Stimulated activated naive B cell treated with anti-CD40 and anti-IgM and Interleukin-4, amounts not matched to agents 10 μg/mL and 1 μg/mL and 100 μg/mL, for 72 hours (primary cell): ENCODE measurements at regions not wholly inside any gene's neighbourhood (a gene's known extent, or its start where the extent isn't known, plus 50 kb on each side); places are given as distances from the start of the nearest gene placed in this dataset.

Source experiments
- ATAC-seq, 2 donors: fragments of 150-1000 bp; cut with Tn5 transposase; replicated peaks; 2 replicates each; pipeline ENCODE4 v1.10.0; 2021; ENCODE audit warnings: moderate library complexity in 1 of 2
- DNase-seq: peaks from one replicate; pipeline ENCODE4 v3.0.0; 2021
- H3K27ac Mint-ChIP-seq: one replicate; pipeline ENCODE4 v1.8.0; 2022; ENCODE audit warnings: mild to moderate bottlenecking, mixed read lengths
- H3K27me3 Mint-ChIP-seq, 2 donors: one replicate each; pipeline ENCODE4 v1.8.0; 2022; ENCODE audit warnings: mixed read lengths in 2 of 2
- H3K36me3 Mint-ChIP-seq, 2 donors: one replicate each; pipeline ENCODE4 v1.8.0; 2022; ENCODE audit warnings: mixed read lengths in 2 of 2, mild to moderate bottlenecking in 1 of 2
- H3K4me1 Mint-ChIP-seq, 2 donors: one replicate each; pipeline ENCODE4 v1.8.0; 2022; ENCODE audit warnings: mixed read lengths in 2 of 2, mild to moderate bottlenecking in 1 of 2
- H3K4me3 Mint-ChIP-seq, 2 donors: one replicate each; pipeline ENCODE4 v1.8.0; 2022; ENCODE audit warnings: mild to moderate bottlenecking in 2 of 2, mixed read lengths in 2 of 2, moderate library complexity in 1 of 2
- H3K9me3 Mint-ChIP-seq, 2 donors: one replicate each; pipeline ENCODE4 v1.8.0; 2022; ENCODE audit warnings: mixed read lengths in 2 of 2, mild to moderate bottlenecking in 1 of 2

GRCh38 chr4:177596991-177597390, 154.8 kb upstream of the AGA start:
- no peak for DNase-seq
- Mint-ChIP-seq H3K36me3 (no peaks in the 10 kb centered on the region), H3K9me3 (peaks cover 0 to 2% of the 10 kb centered on the region in 2 donors), H3K4me3 (no peak overlapping the region), H3K4me1 (no peaks in the 10 kb centered on the region), H3K27me3 (no peaks in the 10 kb centered on the region), H3K27ac (no peak overlapping the region)
- ATAC-seq: no peak

- H3K27me3 Mint-ChIP-seq: no peaks in the 10 kb centered on the region
- no peak overlapping the region for H3K4me3 Mint-ChIP-seq
- DNase-seq: no peak
- no peak overlapping the region for H3K27ac Mint-ChIP-seq
- ATAC-seq: no peak
- no peaks in the 10 kb centered on the region for H3K36me3 Mint-ChIP-seq
- no peaks in the 10 kb centered on the region for H3K9me3 Mint-ChIP-seq
- no peaks in the 10 kb centered on the region for H3K4me1 Mint-ChIP-seq
Measured at GRCh38 chr4:177605252-177605651, 163.0 kb upstream of the AGA start.

- no peaks in the 10 kb centered on the region for H3K9me3 Mint-ChIP-seq
- no peaks in the 10 kb centered on the region for H3K36me3 Mint-ChIP-seq
- no peak overlapping the region for H3K27ac Mint-ChIP-seq
- H3K27me3 Mint-ChIP-seq: no peaks in the 10 kb centered on the region
- no peak overlapping the region for H3K4me3 Mint-ChIP-seq
- ATAC-seq: no peak
- no peaks in the 10 kb centered on the region for H3K4me1 Mint-ChIP-seq
- no peak for DNase-seq
Measured at GRCh38 chr4:177607111-177607573, 164.9 kb upstream of the AGA start.

- Mint-ChIP-seq H3K27ac (no peak overlapping the region), H3K9me3 (no peaks in the 10 kb centered on the region), H3K27me3 (no peaks in the 10 kb centered on the region), H3K4me1 (no peaks in the 10 kb centered on the region), H3K4me3 (no peak overlapping the region), H3K36me3 (no peaks in the 10 kb centered on the region)
- no peak for DNase-seq
- no peak for ATAC-seq
Measured at GRCh38 chr4:177611974-177612664, 169.9 kb upstream of the AGA start.

GRCh38 chr4:177612684-177613083, 170.4 kb upstream of the AGA start:
- Mint-ChIP-seq H3K36me3 (no peaks in the 10 kb centered on the region), H3K9me3 (no peaks in the 10 kb centered on the region), H3K27me3 (no peaks in the 10 kb centered on the region), H3K4me3 (no peak overlapping the region), H3K4me1 (no peaks in the 10 kb centered on the region), H3K27ac (no peak overlapping the region)
- DNase-seq (no peak), ATAC-seq (no peak)

GRCh38 chr4:177632481-177632880, 190.2 kb upstream of the AGA start:
- Mint-ChIP-seq H3K36me3 (no peaks in the 10 kb centered on the region), H3K27me3 (no peaks in the 10 kb centered on the region), H3K27ac (no peak overlapping the region), H3K9me3 (peaks cover 0 to 2% of the 10 kb centered on the region in 2 donors), H3K4me1 (no peaks in the 10 kb centered on the region), H3K4me3 (no peak overlapping the region)
- no peak for DNase-seq
- no peak for ATAC-seq

- ATAC-seq (no peak), DNase-seq (no peak)
- Mint-ChIP-seq H3K4me3 (no peak overlapping the region), H3K4me1 (no peaks in the 10 kb centered on the region), H3K9me3 (peaks cover 0 to 2% of the 10 kb centered on the region in 2 donors), H3K27me3 (no peaks in the 10 kb centered on the region), H3K27ac (no peak overlapping the region), H3K36me3 (no peaks in the 10 kb centered on the region)
Measured at GRCh38 chr4:177638871-177639270, 196.6 kb upstream of the AGA start.

GRCh38 chr4:177640864-177641263, 198.6 kb upstream of the AGA start:
- Mint-ChIP-seq H3K4me3 (no peak overlapping the region), H3K4me1 (no peaks in the 10 kb centered on the region), H3K27ac (no peak overlapping the region), H3K36me3 (no peaks in the 10 kb centered on the region), H3K27me3 (no peaks in the 10 kb centered on the region), H3K9me3 (peaks cover 0 to 2% of the 10 kb centered on the region in 2 donors)
- DNase-seq (no peak), ATAC-seq (no peak)

- DNase-seq (no peak), ATAC-seq (no peak)
- no peak overlapping the region for H3K4me3 Mint-ChIP-seq
- H3K4me1 Mint-ChIP-seq: no peaks in the 10 kb centered on the region
- H3K9me3 Mint-ChIP-seq: peaks cover 15 to 16% of the 10 kb centered on the region in 2 donors
- no peak overlapping the region for H3K27ac Mint-ChIP-seq
- no peaks in the 10 kb centered on the region for H3K36me3 Mint-ChIP-seq
- no peaks in the 10 kb centered on the region for H3K27me3 Mint-ChIP-seq
Measured at GRCh38 chr4:177660223-177660622, 218.0 kb upstream of the AGA start.

- DNase-seq (no peak), ATAC-seq (no peak)
- no peaks in the 10 kb centered on the region for H3K4me1 Mint-ChIP-seq
- H3K27ac Mint-ChIP-seq: no peak overlapping the region
- no peaks in the 10 kb centered on the region for H3K9me3 Mint-ChIP-seq
- H3K36me3 Mint-ChIP-seq: no peaks in the 10 kb centered on the region
- H3K27me3 Mint-ChIP-seq: no peaks in the 10 kb centered on the region
- no peak overlapping the region for H3K4me3 Mint-ChIP-seq
Measured at GRCh38 chr4:177667687-177668086, 225.4 kb upstream of the AGA start.

- no peaks in the 10 kb centered on the region for H3K27me3 Mint-ChIP-seq
- H3K27ac Mint-ChIP-seq: no peak overlapping the region
- no peak overlapping the region for H3K4me3 Mint-ChIP-seq
- ATAC-seq: no peak
- no peaks in the 10 kb centered on the region for H3K9me3 Mint-ChIP-seq
- H3K4me1 Mint-ChIP-seq: no peaks in the 10 kb centered on the region
- H3K36me3 Mint-ChIP-seq: no peaks in the 10 kb centered on the region
- no peak for DNase-seq
Measured at GRCh38 chr4:177671387-177671786, 229.2 kb upstream of the AGA start.

- Mint-ChIP-seq H3K4me3 (no peak overlapping the region), H3K4me1 (no peaks in the 10 kb centered on the region)
Measured at GRCh38 chr4:177671845-177672244, 229.6 kb upstream of the AGA start.

GRCh38 chr4:177673985-177674489, 231.8 kb upstream of the AGA start:
- Mint-ChIP-seq H3K4me3 (no peak overlapping the region), H3K9me3 (peaks cover 0 to 2% of the 10 kb centered on the region in 2 donors), H3K36me3 (no peaks in the 10 kb centered on the region), H3K4me1 (no peaks in the 10 kb centered on the region), H3K27me3 (no peaks in the 10 kb centered on the region), H3K27ac (no peak overlapping the region)
- DNase-seq (no peak), ATAC-seq (no peak)

More at GRCh38 chr4:177671845-177672244, 229.6 kb upstream of the AGA start:
- ATAC-seq (no peak), DNase-seq (no peak)
- H3K27me3 Mint-ChIP-seq: no peaks in the 10 kb centered on the region
- no peaks in the 10 kb centered on the region for H3K36me3 Mint-ChIP-seq
- H3K9me3 Mint-ChIP-seq: no peaks in the 10 kb centered on the region
- H3K27ac Mint-ChIP-seq: no peak overlapping the region

- ATAC-seq: no peak
- no peak overlapping the region for H3K27ac Mint-ChIP-seq
- no peaks in the 10 kb centered on the region for H3K36me3 Mint-ChIP-seq
- no peak for DNase-seq
- peaks cover 0 to 2% of the 10 kb centered on the region in 2 donors for H3K9me3 Mint-ChIP-seq
- no peaks in the 10 kb centered on the region for H3K27me3 Mint-ChIP-seq
- H3K4me1 Mint-ChIP-seq: no peaks in the 10 kb centered on the region
- no peak overlapping the region for H3K4me3 Mint-ChIP-seq
Measured at GRCh38 chr4:177680308-177680707, 238.1 kb upstream of the AGA start.

GRCh38 chr4:177681902-177682301, 239.7 kb upstream of the AGA start:
- DNase-seq: no peak
- no peak overlapping the region for H3K27ac Mint-ChIP-seq
- peaks cover 0 to 2% of the 10 kb centered on the region in 2 donors for H3K9me3 Mint-ChIP-seq
- no peaks in the 10 kb centered on the region for H3K4me1 Mint-ChIP-seq
- no peak overlapping the region for H3K4me3 Mint-ChIP-seq
- H3K27me3 Mint-ChIP-seq: no peaks in the 10 kb centered on the region
- no peak for ATAC-seq
- no peaks in the 10 kb centered on the region for H3K36me3 Mint-ChIP-seq
